ENCODE measurements at regions not wholly inside any gene's neighbourhood (a gene's known extent, or its start where the extent isn't known, plus 50 kb on each side); places are given as distances from the start of the nearest gene placed in this dataset.

- DNase-seq (ENCODE audit: insufficient read length, low spot score): no peak
- TF ChIP-seq CTCF (IDR thresholded peaks at IDR 0.05; ENCODE audit: insufficient read depth, missing control alignments): no peak
- FAIRE-seq: no peak
Observed at GRCh38 chr3:177357352-177358090, 160.2 kb upstream of the TBL1XR1 start.

- FAIRE-seq: no peak
Observed at GRCh38 chr3:177358091-177358976, 161.1 kb upstream of the TBL1XR1 start.

GRCh38 chr3:177358977-177359592 lies 161.8 kb upstream of the TBL1XR1 start:
- no peak for FAIRE-seq
- no peak for TF ChIP-seq CTCF (IDR thresholded peaks at IDR 0.05; ENCODE audit: insufficient read depth, missing control alignments)
- DNase-seq (ENCODE audit: insufficient read length, low spot score): no peak

More at GRCh38 chr3:177358091-177358976, 161.1 kb upstream of the TBL1XR1 start:
- DNase-seq (ENCODE audit: insufficient read length, low spot score): no peak
- TF ChIP-seq CTCF (IDR thresholded peaks at IDR 0.05; ENCODE audit: insufficient read depth, missing control alignments): no peak

GRCh38 chr3:177359593-177360357 lies 162.5 kb upstream of the TBL1XR1 start:
- DNase-seq (ENCODE audit: insufficient read length, low spot score) (peak; percentile 89), FAIRE-seq (no peak)
- TF ChIP-seq CTCF (IDR thresholded peaks at IDR 0.05; ENCODE audit: insufficient read depth, missing control alignments): peak; percentile 11

- DNase-seq (ENCODE audit: insufficient read length, low spot score): no peak
- TF ChIP-seq CTCF (IDR thresholded peaks at IDR 0.05; ENCODE audit: insufficient read depth, missing control alignments): no peak
- FAIRE-seq: no peak
Observed at GRCh38 chr3:177361081-177361938, 164.0 kb upstream of the TBL1XR1 start.

- no peak for TF ChIP-seq CTCF (IDR thresholded peaks at IDR 0.05; ENCODE audit: insufficient read depth, missing control alignments)
- FAIRE-seq (no peak), DNase-seq (ENCODE audit: insufficient read length, low spot score) (no peak)
Observed at GRCh38 chr3:177362626-177363025, 165.3 kb upstream of the TBL1XR1 start.
